ENCODE measurements at regions not wholly inside any gene's neighbourhood (a gene's known extent, or its start where the extent isn't known, plus 50 kb on each side); places are given as distances from the start of the nearest gene placed in this dataset.

DNA sequence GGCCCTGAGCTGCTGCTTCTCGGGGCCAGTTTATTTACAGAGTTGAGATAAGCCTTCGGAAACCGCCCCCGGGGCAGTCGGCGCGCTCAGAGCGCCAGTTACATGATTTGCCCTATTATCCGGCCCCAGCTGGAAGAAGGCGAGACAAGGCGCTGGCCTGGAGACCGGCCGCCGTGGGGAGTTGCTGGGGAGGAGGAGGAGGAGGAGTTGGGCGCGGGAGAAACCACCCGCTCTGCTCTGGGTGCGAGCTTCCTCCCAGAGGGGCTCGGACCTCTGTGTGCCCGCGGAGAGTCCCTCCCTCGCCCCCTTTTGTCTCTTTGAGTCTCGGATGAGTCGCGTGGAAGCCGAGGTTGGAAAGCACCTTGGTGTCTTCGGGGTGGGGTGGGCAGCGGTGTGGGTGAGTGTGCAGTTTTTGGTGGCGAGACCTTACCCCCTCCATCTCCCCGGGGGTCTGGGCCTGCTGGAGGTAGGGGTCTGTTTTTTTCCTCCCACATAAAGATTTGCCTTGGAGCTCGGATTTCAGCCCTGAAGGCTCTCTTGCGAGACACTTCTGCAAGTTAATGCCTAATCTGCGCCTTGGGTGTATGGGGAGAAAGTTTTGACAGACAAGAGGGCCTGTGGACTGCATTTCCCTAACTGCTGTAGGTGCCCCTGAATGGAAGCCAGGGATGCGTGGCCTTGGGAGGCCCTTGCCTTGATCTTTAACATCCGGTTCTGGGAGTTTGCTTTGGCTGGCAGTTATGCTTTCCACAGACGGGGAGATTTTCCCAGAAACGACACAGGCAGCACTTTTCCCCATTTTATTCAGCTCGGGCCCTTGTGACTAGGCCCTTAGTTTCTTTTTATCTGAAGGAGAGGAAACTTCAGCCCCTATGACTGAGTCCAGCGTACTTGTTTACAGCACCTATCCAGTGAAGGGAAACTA is 80.0 kb downstream of the NDUFS5 start:
- H3K27ac ChIP-seq, result peak overlapping the region; percentile 91
- H3K27me3 ChIP-seq, result no peaks in the 10 kb centered on the region
- peak overlapping the region; percentile 73 for H3K4me3 ChIP-seq
- H3K4me1 ChIP-seq (ENCODE audit: low read depth), result peaks cover 32% of the 10 kb centered on the region
- DNase-seq (ENCODE audit: low read depth in 1 of 2, low spot score in 1 of 2), result peak; percentile 59 to 65
- no peaks in the 10 kb centered on the region for H3K36me3 ChIP-seq
- no peak for TF ChIP-seq CTCF (IDR thresholded peaks at IDR 0.05; ENCODE audit: low read depth, low read length)
- no peaks in the 10 kb centered on the region for H3K9me3 ChIP-seq (ENCODE audit: low read depth)

DNA sequence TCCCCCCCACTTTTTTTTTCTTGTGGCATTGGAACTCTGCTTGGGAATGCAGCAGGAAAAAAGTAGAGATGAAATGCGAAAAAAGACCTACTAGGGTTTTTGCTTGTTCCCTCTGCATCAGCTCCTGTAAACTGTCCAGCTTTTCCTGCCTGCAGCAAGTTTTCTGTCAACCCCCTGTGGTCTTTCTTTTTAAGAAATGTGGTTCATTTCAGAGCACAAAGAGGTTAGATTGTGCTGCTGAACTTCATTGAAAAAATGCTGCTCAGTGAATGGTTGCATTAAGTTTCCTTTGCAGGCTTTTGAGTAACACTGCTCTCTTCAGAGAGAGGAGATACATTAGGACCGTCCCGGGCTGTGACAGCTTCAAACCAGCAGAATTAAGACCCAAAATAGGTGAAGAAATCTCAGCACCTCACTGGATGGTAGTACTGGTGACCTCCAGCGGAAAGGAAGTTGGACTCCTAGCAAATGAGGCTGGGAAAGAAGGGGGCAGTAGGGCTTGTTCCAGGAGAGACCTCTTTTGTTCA is 80.7 kb downstream of the NDUFS5 start:
- H3K9me3 ChIP-seq (ENCODE audit: low read depth), result no peaks in the 10 kb centered on the region
- H3K36me3 ChIP-seq, result no peaks in the 10 kb centered on the region
- H3K27ac ChIP-seq, result peak overlapping the region; percentile 91
- H3K4me1 ChIP-seq (ENCODE audit: low read depth), result peaks cover 32% of the 10 kb centered on the region
- H3K27me3 ChIP-seq, result no peaks in the 10 kb centered on the region
- peak in 1 of 2 donors; percentile 15 for DNase-seq (ENCODE audit: low read depth in 1 of 2, low spot score in 1 of 2)
- peak overlapping the region; percentile 73 for H3K4me3 ChIP-seq
- no peak for TF ChIP-seq CTCF (IDR thresholded peaks at IDR 0.05; ENCODE audit: low read depth, low read length)

DNA sequence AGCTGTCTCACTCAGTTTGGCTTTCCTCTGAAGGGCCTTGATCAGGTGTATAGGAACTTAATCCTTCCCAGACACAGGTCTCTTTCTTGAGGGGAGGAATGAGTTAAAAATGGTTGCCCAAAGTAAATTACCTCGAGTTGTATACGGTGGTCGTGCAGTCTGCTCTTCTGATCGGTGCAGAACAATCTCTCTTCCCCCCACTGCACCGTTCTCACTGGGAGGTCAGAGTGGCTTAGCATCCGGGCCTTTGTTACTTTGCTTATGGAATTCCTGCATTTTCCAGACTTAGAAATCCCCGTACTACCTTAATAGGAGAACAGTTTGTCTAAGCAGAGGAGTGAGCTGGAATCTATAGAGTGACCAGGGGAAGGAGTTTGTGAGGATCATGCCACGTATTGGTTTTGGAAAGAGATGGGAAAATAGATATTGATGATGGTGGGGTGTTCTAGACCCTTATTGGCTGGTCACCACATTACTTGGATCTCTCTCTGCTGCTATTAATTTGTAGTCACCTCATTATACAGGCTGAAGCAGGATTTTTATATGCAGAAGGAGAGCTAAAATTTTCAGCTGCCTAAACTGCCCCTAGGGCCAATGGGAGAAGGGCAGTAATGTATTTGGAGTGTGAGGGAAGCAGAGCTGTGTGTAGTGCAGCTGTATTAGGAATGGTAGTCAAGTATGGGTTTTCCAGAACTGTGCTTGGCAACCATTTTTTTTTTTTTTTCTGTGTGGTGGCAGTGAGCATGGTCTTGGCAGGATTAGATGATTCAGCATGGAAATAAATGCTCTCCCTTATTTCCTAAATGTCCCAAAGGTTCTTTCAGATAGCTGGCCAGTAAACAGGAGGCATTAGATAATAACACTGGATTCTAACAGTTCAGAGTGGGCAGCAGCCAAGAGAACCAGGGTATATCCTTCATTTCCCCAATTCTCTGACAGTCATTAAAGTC is 81.5 kb downstream of the NDUFS5 start:
- H3K9me3 ChIP-seq (ENCODE audit: low read depth), result no peaks in the 10 kb centered on the region
- H3K27ac ChIP-seq, result peak overlapping the region; percentile 91
- H3K4me3 ChIP-seq, result peak overlapping the region; percentile 73
- no peaks in the 10 kb centered on the region for H3K36me3 ChIP-seq
- no peak for DNase-seq (ENCODE audit: low read depth in 1 of 2, low spot score in 1 of 2)
- H3K4me1 ChIP-seq (ENCODE audit: low read depth), result peaks cover 32% of the 10 kb centered on the region
- TF ChIP-seq CTCF (IDR thresholded peaks at IDR 0.05; ENCODE audit: low read depth, low read length), result no peak
- no peaks in the 10 kb centered on the region for H3K27me3 ChIP-seq

- no peaks in the 10 kb centered on the region for H3K9me3 ChIP-seq (ENCODE audit: low read depth)
- H3K36me3 ChIP-seq, result no peaks in the 10 kb centered on the region
- no peak overlapping the region for H3K4me3 ChIP-seq
- no peak overlapping the region for H3K27ac ChIP-seq
- no peak for DNase-seq (ENCODE audit: low read depth in 1 of 2, low spot score in 1 of 2)
- H3K27me3 ChIP-seq, result no peaks in the 10 kb centered on the region
- TF ChIP-seq CTCF (IDR thresholded peaks at IDR 0.05; ENCODE audit: low read depth, low read length), result no peak
- H3K4me1 ChIP-seq (ENCODE audit: low read depth), result peaks cover 25% of the 10 kb centered on the region
Measured at GRCh38 chr1:39109644-39110043, 83.5 kb downstream of the NDUFS5 start.

GRCh38 chr1:39110325-39110851 is 84.2 kb downstream of the NDUFS5 start:
- Histone ChIP-seq H3K27me3 (no peaks in the 10 kb centered on the region), H3K4me1 (ENCODE audit: low read depth) (peaks cover 27% of the 10 kb centered on the region), H3K27ac (peak overlapping the region; percentile 29), H3K36me3 (no peaks in the 10 kb centered on the region), H3K9me3 (ENCODE audit: low read depth) (no peaks in the 10 kb centered on the region), H3K4me3 (no peak overlapping the region)
- no peak for TF ChIP-seq CTCF (IDR thresholded peaks at IDR 0.05; ENCODE audit: low read depth, low read length)
- peak in 1 of 2 donors; percentile 90 for DNase-seq (ENCODE audit: low read depth in 1 of 2, low spot score in 1 of 2)
